ENCODE measurements at regions not wholly inside any gene's neighbourhood (a gene's known extent, or its start where the extent isn't known, plus 50 kb on each side); places are given as distances from the start of the nearest gene placed in this dataset.

GRCh38 chr5:108625654-108626053, 122.0 kb upstream of the FER start:
- DNase-seq (ENCODE audit: low read depth, low spot score) = no peak
- no peak for TF ChIP-seq CTCF (conservative IDR thresholded peaks at IDR 0.05)
- Mint-ChIP-seq H3K9me3 (peaks cover 2% of the 10 kb centered on the region), H3K27me3 (ENCODE audit: low read depth) (no peaks in the 10 kb centered on the region), H3K4me3 (no peak overlapping the region), H3K4me1 (no peaks in the 10 kb centered on the region), H3K36me3 (ENCODE audit: low read depth) (no peaks in the 10 kb centered on the region), H3K27ac (ENCODE audit: unreplicated experiment) (no peak overlapping the region)

- Mint-ChIP-seq H3K27ac (ENCODE audit: unreplicated experiment) (no peak overlapping the region), H3K4me3 (no peak overlapping the region), H3K4me1 (no peaks in the 10 kb centered on the region), H3K36me3 (ENCODE audit: low read depth) (no peaks in the 10 kb centered on the region), H3K9me3 (peaks cover 2% of the 10 kb centered on the region), H3K27me3 (ENCODE audit: low read depth) (no peaks in the 10 kb centered on the region)
- no peak for TF ChIP-seq CTCF (conservative IDR thresholded peaks at IDR 0.05)
- no peak for DNase-seq (ENCODE audit: low read depth, low spot score)
Measured at GRCh38 chr5:108623826-108624225, 123.9 kb upstream of the FER start.

- Mint-ChIP-seq H3K4me3 (no peak overlapping the region), H3K36me3 (ENCODE audit: low read depth) (no peaks in the 10 kb centered on the region), H3K27me3 (ENCODE audit: low read depth) (no peaks in the 10 kb centered on the region), H3K9me3 (peaks cover 2% of the 10 kb centered on the region), H3K4me1 (no peaks in the 10 kb centered on the region), H3K27ac (ENCODE audit: unreplicated experiment) (no peak overlapping the region)
- no peak for DNase-seq (ENCODE audit: low read depth, low spot score)
- TF ChIP-seq CTCF (conservative IDR thresholded peaks at IDR 0.05) = no peak
Measured at GRCh38 chr5:108620516-108620915, 127.2 kb upstream of the FER start.

GRCh38 chr5:108619815-108620214, 127.9 kb upstream of the FER start:
- no peak overlapping the region for H3K27ac Mint-ChIP-seq (ENCODE audit: unreplicated experiment)
- TF ChIP-seq CTCF (conservative IDR thresholded peaks at IDR 0.05) = no peak

GRCh38 chr5:108617467-108618435, 129.9 kb upstream of the FER start:
- DNase-seq (ENCODE audit: low read depth, low spot score) = no peak
- no peak overlapping the region for H3K27ac Mint-ChIP-seq (ENCODE audit: unreplicated experiment)
- H3K27me3 Mint-ChIP-seq (ENCODE audit: low read depth) = no peaks in the 10 kb centered on the region

More at GRCh38 chr5:108619815-108620214, 127.9 kb upstream of the FER start:
- no peaks in the 10 kb centered on the region for H3K27me3 Mint-ChIP-seq (ENCODE audit: low read depth)
- H3K9me3 Mint-ChIP-seq = peaks cover 2% of the 10 kb centered on the region
- no peak for DNase-seq (ENCODE audit: low read depth, low spot score)
- no peak overlapping the region for H3K4me3 Mint-ChIP-seq
- no peaks in the 10 kb centered on the region for H3K4me1 Mint-ChIP-seq
- no peaks in the 10 kb centered on the region for H3K36me3 Mint-ChIP-seq (ENCODE audit: low read depth)

More at GRCh38 chr5:108617467-108618435, 129.9 kb upstream of the FER start:
- no peak for TF ChIP-seq CTCF (conservative IDR thresholded peaks at IDR 0.05)
- H3K9me3 Mint-ChIP-seq = peaks cover 2% of the 10 kb centered on the region
- no peak overlapping the region for H3K4me3 Mint-ChIP-seq
- H3K36me3 Mint-ChIP-seq (ENCODE audit: low read depth) = peaks cover 3% of the 10 kb centered on the region
- no peaks in the 10 kb centered on the region for H3K4me1 Mint-ChIP-seq

All from neural crest cell (in vitro differentiated cells).